NB4 (cell line): ENCODE measurements at regions not wholly inside any gene's neighbourhood (a gene's known extent, or its start where the extent isn't known, plus 50 kb on each side); places are given as distances from the start of the nearest gene placed in this dataset.

Experiments
- CTCF ChIP-seq: IDR thresholded peaks from one replicate; pipeline ENCODE4 v1.5.1; 2012; ENCODE audit warnings: low read depth, low read length
- MAX ChIP-seq: IDR thresholded peaks from 2 replicates; pipeline ENCODE4 v1.6.1; 2011; ENCODE audit warnings: low read depth, low read length
- POLR2A ChIP-seq: IDR thresholded peaks from 2 replicates; pipeline ENCODE4 v1.6.1; 2011; ENCODE audit warnings: mild to moderate bottlenecking; ENCODE audit not compliant: insufficient read length; ENCODE audit errors: extremely low read depth

GRCh38 chr3:182261041-182261440, 532.3 kb upstream of the ATP11B start:
- TF ChIP-seq CTCF (no peak), MAX (no peak), POLR2A (no peak)
